Mesenchymal stem cell (in vitro differentiated cells and primary cell): ENCODE measurements at regions not wholly inside any gene's neighbourhood (a gene's known extent, or its start where the extent isn't known, plus 50 kb on each side); places are given as distances from the start of the nearest gene placed in this dataset.

Experiments
- DNase-seq: peaks from one replicate; pipeline ENCODE4 v3.0.0-alpha.2; 2013
- H2AFZ ChIP-seq: one replicate; pipeline ENCODE4 v1.6.1; 2013; ENCODE audit warnings: low read depth, mild to moderate bottlenecking, control low read depth, inconsistent platforms, low read length, moderate library complexity
- H2AK5ac ChIP-seq: 2 replicates; pipeline ENCODE4 v1.6.1; 2013; ENCODE audit warnings: low read length, moderate library complexity, mild to moderate bottlenecking, inconsistent platforms; ENCODE audit not compliant: severe bottlenecking
- H2BK120ac ChIP-seq: one replicate; pipeline ENCODE4 v1.6.1; 2013; ENCODE audit warnings: low read depth, mild to moderate bottlenecking, inconsistent platforms, low read length, moderate library complexity
- H2BK12ac ChIP-seq, 2 experiments: one replicate each; pipeline ENCODE4 v1.6.1; 2013; ENCODE audit warnings: inconsistent platforms in 2 of 2, low read length in 2 of 2, mild to moderate bottlenecking in 2 of 2, moderate library complexity in 2 of 2, control low read depth in 1 of 2
- H2BK15ac ChIP-seq: one replicate; pipeline ENCODE4 v1.6.1; 2013; ENCODE audit warnings: mild to moderate bottlenecking, low read depth, inconsistent platforms; ENCODE audit not compliant: poor library complexity, severe bottlenecking
- H2BK5ac ChIP-seq: 2 replicates; pipeline ENCODE4 v1.6.1; 2013; ENCODE audit warnings: low read depth, mild to moderate bottlenecking, low read length, control low read depth, inconsistent platforms; ENCODE audit not compliant: poor library complexity, severe bottlenecking
- H3K14ac ChIP-seq, 2 experiments: one replicate each; pipeline ENCODE4 v1.6.1; 2013; ENCODE audit warnings: inconsistent platforms in 2 of 2, low read length in 2 of 2, control low read depth in 1 of 2, mild to moderate bottlenecking in 1 of 2, moderate library complexity in 1 of 2
- H3K18ac ChIP-seq, 2 experiments: one replicate each; pipeline ENCODE4 v1.6.1; 2013; ENCODE audit warnings: inconsistent platforms in 2 of 2, low read length in 2 of 2, control low read depth in 1 of 2, low read depth in 1 of 2, mild to moderate bottlenecking in 1 of 2
- H3K23ac ChIP-seq, 2 experiments: one replicate each; pipeline ENCODE4 v1.6.1; 2013; ENCODE audit warnings: inconsistent platforms in 2 of 2, low read length in 2 of 2, mild to moderate bottlenecking in 2 of 2, moderate library complexity in 2 of 2, control low read depth in 1 of 2
- H3K27ac ChIP-seq: 2 replicates; pipeline ENCODE4 v1.5.1; 2013; ENCODE audit warnings: mild to moderate bottlenecking, moderate library complexity, low read length, control low read depth, inconsistent platforms; ENCODE audit not compliant: poor library complexity, severe bottlenecking
- H3K27me3 ChIP-seq, 2 experiments: 2 replicates each; pipeline versions ENCODE4 v1.6.1 to v1.7.0; 2013; ENCODE audit warnings: low read length in 2 of 2, mild to moderate bottlenecking in 2 of 2, moderate library complexity in 2 of 2, control low read depth in 1 of 2, inconsistent platforms in 1 of 2; ENCODE audit not compliant: control insufficient read depth in 1 of 2, insufficient read depth in 1 of 2
- H3K36me3 ChIP-seq, 2 experiments: 2 replicates each; pipeline versions ENCODE4 v1.6.1 to v1.7.0; 2013; ENCODE audit warnings: low read length in 2 of 2, control low read depth in 1 of 2, inconsistent platforms in 1 of 2, low read depth in 1 of 2, mild to moderate bottlenecking in 1 of 2; ENCODE audit not compliant: insufficient read depth in 2 of 2, control insufficient read depth in 1 of 2
- H3K4ac ChIP-seq, 2 experiments: one replicate each; pipeline ENCODE4 v1.6.1; 2013; ENCODE audit warnings: inconsistent platforms in 2 of 2, low read length in 2 of 2, mild to moderate bottlenecking in 2 of 2, moderate library complexity in 2 of 2, control low read depth in 1 of 2, low read depth in 1 of 2
- H3K4me1 ChIP-seq: 2 replicates; pipeline ENCODE4 v1.6.1; 2013; ENCODE audit warnings: low read depth, low read length, control low read depth; ENCODE audit not compliant: control insufficient read depth, insufficient read depth
- H3K4me2 ChIP-seq: 2 replicates; pipeline ENCODE4 v1.6.1; 2013; ENCODE audit warnings: low read length, mild to moderate bottlenecking, inconsistent platforms; ENCODE audit not compliant: poor library complexity, severe bottlenecking
- H3K4me3 ChIP-seq, 2 experiments: 2 replicates each; pipeline versions ENCODE4 v1.5.1 to v1.7.0; 2013; ENCODE audit warnings: low read length in 2 of 2, mild to moderate bottlenecking in 2 of 2, control low read depth in 1 of 2, low read depth in 1 of 2; ENCODE audit not compliant: insufficient read depth in 1 of 2
- H3K79me1 ChIP-seq: replicated peaks from 2 replicates; pipeline ENCODE4 v1.6.1; 2013; ENCODE audit warnings: mild to moderate bottlenecking, control low read depth, low read length, inconsistent platforms; ENCODE audit not compliant: poor library complexity, severe bottlenecking
- H3K9ac ChIP-seq: 2 replicates; pipeline ENCODE4 v1.7.0; 2013; ENCODE audit warnings: mild to moderate bottlenecking, low read length, moderate library complexity
- H3K9me3 ChIP-seq: 2 replicates; pipeline ENCODE4 v1.7.0; 2013; ENCODE audit warnings: mild to moderate bottlenecking, low read length; ENCODE audit not compliant: control insufficient read depth
- H4K8ac ChIP-seq: one replicate; pipeline ENCODE4 v1.6.1; 2013; ENCODE audit warnings: inconsistent platforms, mild to moderate bottlenecking, low read length, moderate library complexity
- H4K91ac ChIP-seq: one replicate; pipeline ENCODE4 v1.6.1; 2013; ENCODE audit warnings: mild to moderate bottlenecking, low read length, inconsistent platforms
- WGBS: methylation state at CpG from one replicate; pipeline ENCODE4 v1.1.7; 2013; ENCODE audit warnings: mixed read lengths; 5-methylcytosine and 5-hydroxymethylcytosine counted together

- Histone ChIP-seq H2AFZ (no peak overlapping the region), H3K4me2 (no peak overlapping the region), H3K4me1 (peaks cover 3% of the 10 kb centered on the region), H4K8ac (no peak overlapping the region), H3K36me3 (no peaks in the 10 kb centered on the region), H3K27ac (no peak overlapping the region), H3K9ac (no peak overlapping the region), H3K18ac (no peak overlapping the region), H3K4ac (no peak overlapping the region), H3K23ac (no peak overlapping the region), H4K91ac (no peak overlapping the region), H2BK15ac (no peak overlapping the region), H2BK120ac (no peak overlapping the region), H3K9me3 (no peaks in the 10 kb centered on the region), H2BK5ac (no peak overlapping the region), H3K14ac (no peak overlapping the region), H2AK5ac (no peak overlapping the region), H3K79me1 (no peaks in the 10 kb centered on the region), H3K27me3 (peaks cover 0 to 10% of the 10 kb centered on the region in 2 experiments), H3K4me3 (no peak overlapping the region), H2BK12ac (no peak overlapping the region)
- no peak for DNase-seq
Observed at GRCh38 chr2:217658806-217659205, 344.0 kb downstream of the TNS1 start.

GRCh38 chr2:217657252-217657651 lies 345.5 kb downstream of the TNS1 start:
- Histone ChIP-seq H3K4me2 (no peak overlapping the region), H3K14ac (peak overlapping the region in 1 of 2 experiments; percentile 61), H3K4me1 (peaks cover 4% of the 10 kb centered on the region), H4K91ac (no peak overlapping the region), H4K8ac (no peak overlapping the region), H2BK15ac (no peak overlapping the region), H2AFZ (no peak overlapping the region), H3K9me3 (no peaks in the 10 kb centered on the region), H3K9ac (no peak overlapping the region), H3K27ac (no peak overlapping the region), H3K36me3 (no peaks in the 10 kb centered on the region), H2BK120ac (no peak overlapping the region), H3K23ac (no peak overlapping the region), H3K18ac (no peak overlapping the region), H3K27me3 (peaks cover 0 to 10% of the 10 kb centered on the region in 2 experiments), H3K4ac (no peak overlapping the region), H3K4me3 (no peak overlapping the region), H2BK5ac (no peak overlapping the region), H2BK12ac (no peak overlapping the region), H2AK5ac (peak overlapping the region; percentile 11), H3K79me1 (no peaks in the 10 kb centered on the region)
- WGBS = 89% methylated on average over 9 of the region's 9 CpGs
- no peak for DNase-seq

DNA sequence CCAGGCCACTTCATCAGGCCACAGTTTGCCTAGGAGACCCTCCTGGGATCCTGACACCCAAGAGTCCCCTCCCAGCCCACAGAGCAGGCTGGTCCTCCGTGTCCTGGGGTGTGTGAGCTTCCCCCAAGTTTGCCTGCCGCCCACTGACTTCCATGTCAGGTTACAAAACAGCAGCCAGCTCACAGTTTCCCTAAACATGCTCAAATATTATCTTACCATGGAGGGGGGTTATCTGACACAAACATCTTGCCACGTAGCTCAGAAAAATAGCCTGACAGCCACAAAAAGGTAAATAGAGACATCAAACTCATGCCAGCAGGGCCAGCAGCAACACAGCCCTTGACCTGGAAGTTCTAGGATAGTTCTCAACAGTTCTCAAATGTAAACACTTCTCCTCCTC lies 346.5 kb downstream of the TNS1 start:
- Histone ChIP-seq H3K36me3 (no peaks in the 10 kb centered on the region), H3K9me3 (no peaks in the 10 kb centered on the region), H3K4me2 (no peak overlapping the region), H3K4me3 (no peak overlapping the region), H2BK120ac (no peak overlapping the region), H4K8ac (no peak overlapping the region), H2BK12ac (no peak overlapping the region), H3K18ac (no peak overlapping the region), H2BK15ac (no peak overlapping the region), H3K27me3 (peaks cover 0 to 10% of the 10 kb centered on the region in 2 experiments), H2AFZ (no peak overlapping the region), H3K9ac (no peak overlapping the region), H3K79me1 (no peaks in the 10 kb centered on the region), H3K23ac (no peak overlapping the region), H2AK5ac (no peak overlapping the region), H3K4ac (no peak overlapping the region), H3K14ac (no peak overlapping the region), H4K91ac (no peak overlapping the region), H2BK5ac (no peak overlapping the region), H3K4me1 (peaks cover 7% of the 10 kb centered on the region), H3K27ac (no peak overlapping the region)
- peak; percentile 22 for DNase-seq
- 68% methylated on average over 3 of the region's 3 CpGs for WGBS

- no peak overlapping the region for H2BK5ac ChIP-seq
- H3K14ac ChIP-seq = no peak overlapping the region
- no peaks in the 10 kb centered on the region for H3K79me1 ChIP-seq
- 67% methylated on average over 1 of the region's 1 CpG for WGBS
- no peak overlapping the region for H4K8ac ChIP-seq
- no peak overlapping the region for H2AFZ ChIP-seq
- H3K27ac ChIP-seq = no peak overlapping the region
- no peak overlapping the region for H3K4ac ChIP-seq
- H2AK5ac ChIP-seq = no peak overlapping the region
- no peaks in the 10 kb centered on the region for H3K36me3 ChIP-seq
- H3K9ac ChIP-seq = no peak overlapping the region
- no peak overlapping the region for H3K23ac ChIP-seq
- H3K27me3 ChIP-seq = peaks cover 0 to 10% of the 10 kb centered on the region in 2 experiments
- H2BK12ac ChIP-seq = peak overlapping the region; percentile 10 to 43
- no peak for DNase-seq
- no peak overlapping the region for H2BK15ac ChIP-seq
- no peak overlapping the region for H3K18ac ChIP-seq
- H3K4me2 ChIP-seq = no peak overlapping the region
- no peak overlapping the region for H3K4me3 ChIP-seq
- H3K9me3 ChIP-seq = no peaks in the 10 kb centered on the region
- H4K91ac ChIP-seq = no peak overlapping the region
- peak overlapping the region; percentile 15 for H2BK120ac ChIP-seq
- H3K4me1 ChIP-seq = peaks cover 11% of the 10 kb centered on the region
Observed at GRCh38 chr2:217655651-217656050, 347.1 kb downstream of the TNS1 start.
